GM23338 (cell line): ENCODE measurements at regions not wholly inside any gene's neighbourhood (a gene's known extent, or its start where the extent isn't known, plus 50 kb on each side); places are given as distances from the start of the nearest gene placed in this dataset.

Experiments used
- ATAC-seq: fragments of 200-7000 bp; cut with Tn5 transposase; 3 replicates; pipeline ENCODE4 v1.9.1; 2020
- DNase-seq: peaks from one replicate; pipeline ENCODE4 v3.0.0-alpha.2; 2015; ENCODE audit warnings: low spot score
- H2AFZ ChIP-seq: fragments of 200-600 bp; sonication (generic); 2 replicates; pipeline ENCODE4 v1.8.0; 2016; ENCODE audit warnings: antibody characterized with exemption, mild to moderate bottlenecking, moderate library complexity
- H3F3A ChIP-seq: fragments of 200-600 bp; sonication (generic); replicated peaks from 2 replicates; pipeline ENCODE4 v1.8.0; 2017; ENCODE audit warnings: antibody characterized with exemption, mixed run types, low read depth
- H3K27ac ChIP-seq: fragments of 200-600 bp; sonication (generic); 2 replicates; pipeline ENCODE4 v1.6.1; 2016; ENCODE audit warnings: low read depth
- H3K27me3 ChIP-seq: fragments of 200-600 bp; sonication (generic); 2 replicates; pipeline ENCODE4 v1.8.0; 2016; ENCODE audit warnings: mild to moderate bottlenecking, mixed run types, moderate library complexity; ENCODE audit not compliant: insufficient read depth
- H3K36me3 ChIP-seq: fragments of 200-600 bp; sonication (generic); 2 replicates; pipeline ENCODE4 v1.8.0; 2016; ENCODE audit warnings: mild to moderate bottlenecking; ENCODE audit not compliant: insufficient read depth
- H3K4me1 ChIP-seq: fragments of 200-600 bp; sonication (generic); 2 replicates; pipeline ENCODE4 v1.8.0; 2016; ENCODE audit warnings: mild to moderate bottlenecking, moderate library complexity; ENCODE audit not compliant: insufficient read depth
- H3K4me2 ChIP-seq: fragments of 200-600 bp; sonication (generic); 2 replicates; pipeline ENCODE4 v1.7.1; 2017; ENCODE audit warnings: mixed run types
- H3K4me3 ChIP-seq: fragments of 200-600 bp; sonication (generic); 2 replicates; pipeline ENCODE4 v1.6.1; 2016; ENCODE audit warnings: mixed run types
- H3K79me2 ChIP-seq: fragments of 200-600 bp; sonication (generic); replicated peaks from 2 replicates; pipeline ENCODE4 v1.8.0; 2017; ENCODE audit warnings: mild to moderate bottlenecking; ENCODE audit not compliant: insufficient read depth
- H3K9me2 ChIP-seq: fragments of 200-600 bp; sonication (generic); 2 replicates; pipeline ENCODE4 v1.8.0; 2017; ENCODE audit not compliant: insufficient read depth
- H4K20me1 ChIP-seq: fragments of 200-600 bp; sonication (generic); replicated peaks from 2 replicates; pipeline ENCODE4 v1.8.0; 2017; ENCODE audit warnings: mild to moderate bottlenecking; ENCODE audit not compliant: insufficient read depth
- H3K27ac Mint-ChIP-seq: 2 replicates; pipeline ENCODE4 v1.8.0; 2020; ENCODE audit warnings: inconsistent platforms, mild to moderate bottlenecking, moderate library complexity, mixed read lengths
- H3K27me3 Mint-ChIP-seq: 3 replicates; pipeline ENCODE4 v1.8.0; 2022; ENCODE audit warnings: low read depth, mild to moderate bottlenecking, moderate library complexity, mixed read lengths, inconsistent platforms; ENCODE audit not compliant: insufficient read depth, poor library complexity
- H3K36me3 Mint-ChIP-seq: 3 replicates; pipeline ENCODE4 v1.8.0; 2021; ENCODE audit warnings: low read depth, mild to moderate bottlenecking, inconsistent platforms, moderate library complexity, mixed read lengths
- H3K4me1 Mint-ChIP-seq: 3 replicates; pipeline ENCODE4 v1.8.0; 2020; ENCODE audit warnings: mild to moderate bottlenecking, inconsistent platforms, mixed read lengths
- H3K4me3 Mint-ChIP-seq: 3 replicates; pipeline ENCODE4 v1.8.0; 2021; ENCODE audit warnings: moderate library complexity, mild to moderate bottlenecking, inconsistent platforms, mixed read lengths
- H3K9me3 Mint-ChIP-seq: 3 replicates; pipeline ENCODE4 v1.8.0; 2020; ENCODE audit warnings: moderate library complexity, mild to moderate bottlenecking, inconsistent platforms, mixed read lengths
- CREB1 ChIP-seq: fragments of 250-450 bp; sonication (Bioruptor Pico); IDR thresholded peaks from 2 replicates; pipeline ENCODE4 v1.5.0; 2020; ENCODE audit warnings: low read depth, mild to moderate bottlenecking, moderate library complexity
- CTCF ChIP-seq, 2 experiments: fragments of 200-600 bp in 1 of 2; sonication (generic) in 1 of 2; conservative IDR thresholded peaks; 2 replicates each; pipeline versions ENCODE4 v1.5.1 to v1.6.1; 2016 to 2017; ENCODE audit warnings: antibody characterized with exemption in 2 of 2, low read depth in 2 of 2, mild to moderate bottlenecking in 2 of 2, moderate library complexity in 1 of 2
- ETS1 ChIP-seq: IDR thresholded peaks from 2 replicates; pipeline ENCODE4 v1.6.1; 2016; ENCODE audit warnings: antibody characterized with exemption
- EZH2 ChIP-seq: fragments of 200-600 bp; sonication (generic); IDR thresholded peaks from one replicate; pipeline ENCODE4 v1.8.0; 2017; ENCODE audit warnings: antibody characterized with exemption, mild to moderate bottlenecking, low read depth; ENCODE audit not compliant: unreplicated experiment
- EZH2phosphoT487 ChIP-seq: fragments of 200-600 bp; sonication (generic); IDR thresholded peaks from one replicate; pipeline ENCODE4 v1.8.1; 2018; ENCODE audit warnings: antibody characterized with exemption; ENCODE audit not compliant: unreplicated experiment
- JUNB ChIP-seq: IDR thresholded peaks from one replicate; pipeline ENCODE4 v1.6.1; 2016; ENCODE audit warnings: antibody characterized with exemption; ENCODE audit not compliant: unreplicated experiment
- NANOG ChIP-seq: IDR thresholded peaks from 2 replicates; pipeline ENCODE4 v1.6.1; 2016; ENCODE audit warnings: antibody characterized with exemption, borderline replicate concordance
- POLR2AphosphoS5 ChIP-seq: IDR thresholded peaks from 2 replicates; pipeline ENCODE4 v1.6.1; 2016; ENCODE audit warnings: antibody characterized with exemption, low read depth
- REST ChIP-seq: IDR thresholded peaks from one replicate; pipeline ENCODE4 v1.6.1; 2018; ENCODE audit warnings: antibody characterized with exemption; ENCODE audit not compliant: unreplicated experiment
- STAT1 ChIP-seq: IDR thresholded peaks from one replicate; pipeline ENCODE4 v1.6.1; 2016; ENCODE audit warnings: antibody characterized with exemption; ENCODE audit not compliant: unreplicated experiment
- ZNF114 ChIP-seq: fragments of 250-450 bp; sonication (Bioruptor Pico); IDR thresholded peaks from 2 replicates; pipeline ENCODE4 v1.5.0; 2020; ENCODE audit warnings: mild to moderate bottlenecking, moderate library complexity
- ZNF331 ChIP-seq: fragments of 250-450 bp; sonication (Bioruptor Pico); IDR thresholded peaks from 2 replicates; pipeline ENCODE4 v1.5.0; 2020; ENCODE audit warnings: low read depth, mild to moderate bottlenecking, moderate library complexity
- ZNF462 ChIP-seq: fragments of 250-450 bp; sonication (Bioruptor Pico); IDR thresholded peaks from 2 replicates; pipeline ENCODE4 v1.5.0; 2020; ENCODE audit warnings: mild to moderate bottlenecking, moderate library complexity

- Histone ChIP-seq H3K4me1 (no peaks in the 10 kb centered on the region), H3K79me2 (no peaks in the 10 kb centered on the region), H3K9me2 (no peaks in the 10 kb centered on the region), H3K4me2 (no peak overlapping the region), H3K36me3 (no peaks in the 10 kb centered on the region), H3K27ac (no peak overlapping the region), H2AFZ (no peak overlapping the region), H3F3A (no peaks in the 10 kb centered on the region), H3K4me3 (no peak overlapping the region), H3K27me3 (no peaks in the 10 kb centered on the region), H4K20me1 (no peaks in the 10 kb centered on the region)
- Mint-ChIP-seq H3K4me3 (no peak overlapping the region), H3K36me3 (no peaks in the 10 kb centered on the region), H3K4me1 (no peaks in the 10 kb centered on the region; the same call in 2 of the 3 replicates), H3K27me3 (peaks cover 7% of the 10 kb centered on the region), H3K27ac (no peak overlapping the region), H3K9me3 (no peaks in the 10 kb centered on the region)
- TF ChIP-seq JUNB, result no peak
- no peak for TF ChIP-seq REST
- TF ChIP-seq POLR2AphosphoS5, result no peak
- no peak for TF ChIP-seq NANOG
- TF ChIP-seq ZNF462 (CRISPR knock-in tag), result no peak
- TF ChIP-seq ETS1, result no peak
- no peak for TF ChIP-seq STAT1
- no peak for TF ChIP-seq ZNF331 (CRISPR knock-in tag)
- TF ChIP-seq EZH2, result no peak
- TF ChIP-seq CTCF (conservative IDR thresholded peaks at IDR 0.05; ENCODE audit: low read depth in 2 of 2), result no peak
- TF ChIP-seq EZH2phosphoT487, result no peak
- TF ChIP-seq CREB1 (CRISPR knock-in tag), result no peak
- no peak for TF ChIP-seq ZNF114 (CRISPR knock-in tag)
- DNase-seq (no peak), ATAC-seq (no peak)
These were observed 87.5 kb downstream of the TBX19 start for GRCh38 chr1:168368131-168368530.
